Stomach (tissue), 8 donors: ENCODE measurements at regions not wholly inside any gene's neighbourhood (a gene's known extent, or its start where the extent isn't known, plus 50 kb on each side); places are given as distances from the start of the nearest gene placed in this dataset.

Experiments used
- DNase-seq, 2 donors: peaks; one replicate each; pipeline versions ENCODE4 v3.0.0 to v3.0.0-alpha.2; 2013 to 2019
- H3K27ac ChIP-seq, 5 donors: fragments of 200-600 bp in 4 of 5; sonication (generic) in 4 of 5; one replicate each; pipeline ENCODE4 v1.5.1; 2013 to 2019; ENCODE audit warnings: mild to moderate bottlenecking in 1 of 5, moderate library complexity in 1 of 5
- H3K27me3 ChIP-seq, 3 donors: fragments of 200-600 bp; sonication (generic); one replicate each; pipeline ENCODE4 v1.5.1; 2017 to 2019; ENCODE audit warnings: mixed run types in 1 of 3
- H3K36me3 ChIP-seq, 4 donors: fragments of 200-600 bp; sonication (generic); 1 replicate in 3 of 4; 2 replicates in 1 of 4; pipeline ENCODE4 v1.5.1; 2016 to 2019
- H3K4me1 ChIP-seq, 4 donors: fragments of 200-600 bp; sonication (generic); one replicate each; pipeline ENCODE4 v1.5.1; 2016 to 2019
- H3K4me3 ChIP-seq, 4 donors: fragments of 200-600 bp; sonication (generic) in 3 of 4; one replicate each; pipeline ENCODE4 v1.5.1; 2016 to 2019; ENCODE audit warnings: mild to moderate bottlenecking in 1 of 4
- H3K9me3 ChIP-seq, 4 donors: fragments of 200-600 bp; sonication (generic); one replicate each; pipeline ENCODE4 v1.5.1; 2016 to 2019
- CTCF ChIP-seq, 7 experiments: fragments of 450-650 bp in 4 of 7; fragments of 200-600 bp in 3 of 7; sonication (generic) in 3 of 7; IDR thresholded peaks; one replicate each; pipeline ENCODE4 v1.5.1; 2016 to 2019; ENCODE audit warnings: antibody characterized with exemption in 7 of 7, control low read depth in 2 of 7, mild to moderate bottlenecking in 1 of 7
- EP300 ChIP-seq: sonication (generic); formaldehyde crosslinking; IDR thresholded peaks from one replicate; pipeline ENCODE4 v1.6.1; 2017; ENCODE audit warnings: antibody characterized with exemption
- POLR2A ChIP-seq, 4 donors: fragments of 450-650 bp; IDR thresholded peaks; one replicate each; pipeline ENCODE4 v1.6.1; 2016; ENCODE audit warnings: antibody characterized with exemption in 4 of 4, control low read depth in 2 of 4, mild to moderate bottlenecking in 1 of 4, moderate library complexity in 1 of 4
- POLR2AphosphoS5 ChIP-seq, 3 donors: sonication (generic); formaldehyde crosslinking; IDR thresholded peaks; one replicate each; pipeline ENCODE4 v1.6.1; 2016; ENCODE audit warnings: antibody characterized with exemption in 3 of 3
- WGBS, 5 donors: extraction: QIAGEN DNeasy Blood & Tissue Kit in 3 of 5; methylation state at CpG; one replicate each; pipeline versions ENCODE4 v1.1.5 to v1.1.7; 2013 to 2018; 5-methylcytosine and 5-hydroxymethylcytosine counted together
- intact Hi-C: fragments of 100-400 bp; cut with DNase I; formaldehyde crosslinking; loops from one replicate; pipeline ENCODE4 v1.15.1; 2023; ENCODE audit warnings: low total_unique reads
- donor health status: healthy with polysubstance abuse.
- donor health status: Bipolar disorder and iron deficiency.
- donor health status: healthy.

- no peak for TF ChIP-seq EP300
- TF ChIP-seq POLR2A (IDR thresholded peaks at IDR 0.05) = no peak
- no peak for TF ChIP-seq POLR2AphosphoS5 (IDR thresholded peaks at IDR 0.05)
- TF ChIP-seq CTCF (IDR thresholded peaks at IDR 0.05) = no peak
- Histone ChIP-seq H3K27ac (no peak overlapping the region), H3K36me3 (no peaks in the 10 kb centered on the region), H3K4me3 (no peak overlapping the region), H3K9me3 (no peaks in the 10 kb centered on the region), H3K4me1 (no peaks in the 10 kb centered on the region), H3K27me3 (no peaks in the 10 kb centered on the region)
- DNase-seq = no peak
- intact Hi-C loops = no loop called here
- WGBS, 5 donors = 72 to 82% (median 75%) methylated on average over 3 of the region's 3 CpGs
These were observed 237.5 kb upstream of the RSPO3 start for GRCh38 chr6:126880964-126881363.

DNA sequence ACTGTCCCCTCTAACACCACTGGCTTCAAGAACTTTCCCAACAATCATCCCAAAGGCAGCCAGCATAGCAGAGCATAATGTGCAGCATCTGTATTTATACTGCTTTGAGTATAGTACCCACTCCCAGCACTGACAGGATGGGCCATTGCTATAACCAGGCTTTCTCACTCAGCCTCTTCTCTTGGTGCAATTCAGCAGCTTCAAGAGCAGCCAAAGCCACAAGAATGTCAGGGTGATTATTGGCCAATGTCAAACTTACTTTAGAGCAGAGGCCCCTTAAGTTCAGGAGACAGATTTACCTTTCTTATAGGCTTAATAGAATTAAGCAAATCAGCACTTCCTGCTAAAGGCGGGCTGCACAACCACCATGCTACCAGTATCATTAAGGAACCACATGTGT, 232.4 kb upstream of the RSPO3 start:
- no peak for DNase-seq
- H3K4me1 ChIP-seq = no peaks in the 10 kb centered on the region
- H3K36me3 ChIP-seq = no peaks in the 10 kb centered on the region
- H3K27ac ChIP-seq = no peak overlapping the region
- no peak for TF ChIP-seq POLR2A (IDR thresholded peaks at IDR 0.05)
- TF ChIP-seq POLR2AphosphoS5 (IDR thresholded peaks at IDR 0.05) = no peak
- TF ChIP-seq EP300 = no peak
- TF ChIP-seq CTCF (IDR thresholded peaks at IDR 0.05) = no peak
- H3K27me3 ChIP-seq = no peaks in the 10 kb centered on the region
- no peaks in the 10 kb centered on the region for H3K9me3 ChIP-seq
- H3K4me3 ChIP-seq = no peak overlapping the region
- WGBS, 5 donors = 84 to 100% (median 95%) methylated on average over 1 of the region's 1 CpG
- intact Hi-C loops = no loop called here

DNA sequence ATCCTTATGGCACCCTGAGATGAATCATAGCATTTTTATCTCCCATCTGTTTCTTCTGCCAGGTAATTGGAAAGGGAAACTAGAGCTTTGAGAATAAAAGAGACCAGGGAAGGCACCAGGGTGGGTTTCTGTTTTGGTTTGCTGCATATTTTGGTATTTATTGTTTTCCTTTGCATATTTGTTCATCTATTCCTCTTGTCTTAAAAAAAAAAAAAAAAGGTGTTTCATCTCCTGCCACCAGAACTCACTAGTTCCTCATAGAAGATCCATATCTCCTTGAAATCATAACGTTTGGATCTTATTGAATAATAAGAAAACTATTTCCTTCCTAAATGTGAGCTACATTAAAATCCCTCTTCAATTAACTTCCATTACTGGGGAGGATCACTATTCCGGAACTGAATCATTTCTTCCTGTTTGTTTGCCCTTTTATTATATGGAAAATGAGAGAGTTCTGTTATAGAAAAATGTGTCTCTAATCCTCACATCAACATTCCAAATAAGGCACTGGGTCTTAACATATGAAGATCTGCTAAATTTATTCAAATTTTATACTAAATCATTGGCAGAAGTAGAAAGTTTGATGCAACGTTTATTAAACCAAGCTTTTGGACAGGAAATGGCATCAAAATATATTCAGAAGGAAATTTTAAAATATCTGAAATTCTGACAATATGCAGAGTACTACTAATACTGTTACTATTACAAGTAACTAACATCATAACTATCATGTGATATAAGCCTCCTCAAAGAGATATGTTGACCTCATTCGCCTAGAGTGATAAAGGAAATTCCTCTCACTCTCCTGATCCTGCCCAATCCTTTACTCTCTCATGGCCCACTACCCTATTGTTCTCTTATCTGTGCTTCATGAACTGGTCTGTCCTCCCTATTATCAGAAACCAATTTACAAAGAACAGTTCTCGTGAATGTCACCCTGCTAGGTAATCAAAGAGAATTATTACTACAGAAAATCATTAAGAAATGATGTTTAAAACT, 229.4 kb upstream of the RSPO3 start:
- Histone ChIP-seq H3K4me3 (no peak overlapping the region), H3K27ac (no peak overlapping the region), H3K9me3 (no peaks in the 10 kb centered on the region), H3K27me3 (no peaks in the 10 kb centered on the region), H3K36me3 (no peaks in the 10 kb centered on the region), H3K4me1 (no peaks in the 10 kb centered on the region)
- no peak for DNase-seq
- intact Hi-C loops = no loop called here
- WGBS, 5 donors = 58 to 65% (median 60%) methylated on average over 5 of the region's 5 CpGs
- TF ChIP-seq POLR2AphosphoS5 (IDR thresholded peaks at IDR 0.05) (no peak), POLR2A (IDR thresholded peaks at IDR 0.05) (no peak), CTCF (IDR thresholded peaks at IDR 0.05) (no peak), EP300 (no peak)

DNA sequence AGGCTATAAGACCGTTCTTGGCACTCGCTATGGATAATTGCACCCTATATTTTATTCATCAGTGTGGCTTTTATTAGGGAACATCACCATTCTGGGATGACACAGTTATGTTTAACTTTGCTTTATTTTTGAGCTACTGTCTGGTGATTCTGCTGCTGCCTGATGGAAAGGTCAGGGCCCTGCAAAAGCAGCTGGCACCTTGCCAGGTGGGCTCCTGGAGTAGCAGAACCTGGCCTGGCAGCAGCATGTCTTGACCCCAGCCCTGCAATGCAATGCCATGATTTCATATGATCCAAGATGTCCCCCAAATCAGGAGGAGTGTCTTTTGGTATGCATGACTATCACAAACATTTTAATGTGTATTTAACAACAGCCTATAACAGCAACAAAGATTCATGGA, 228.4 kb upstream of the RSPO3 start:
- intact Hi-C loops = no loop called here
- TF ChIP-seq EP300 (no peak), POLR2AphosphoS5 (IDR thresholded peaks at IDR 0.05) (no peak), CTCF (IDR thresholded peaks at IDR 0.05) (no peak), POLR2A (IDR thresholded peaks at IDR 0.05) (no peak)
- Histone ChIP-seq H3K9me3 (no peaks in the 10 kb centered on the region), H3K27me3 (no peaks in the 10 kb centered on the region), H3K4me1 (no peaks in the 10 kb centered on the region), H3K27ac (no peak overlapping the region), H3K36me3 (no peaks in the 10 kb centered on the region), H3K4me3 (no peak overlapping the region)
- WGBS, 5 donors = 87 to 100% (median 93%) methylated on average over 2 of the region's 2 CpGs
- DNase-seq = no peak
